GM23338 (cell line): ENCODE measurements at regions not wholly inside any gene's neighbourhood (a gene's known extent, or its start where the extent isn't known, plus 50 kb on each side); places are given as distances from the start of the nearest gene placed in this dataset.

ENCODE experiments used
- CREB1 ChIP-seq: fragments of 250-450 bp; sonication (Bioruptor Pico); IDR thresholded peaks from 2 replicates; pipeline ENCODE4 v1.5.0; 2020; ENCODE audit warnings: low read depth, mild to moderate bottlenecking, moderate library complexity
- ETS1 ChIP-seq: IDR thresholded peaks from 2 replicates; pipeline ENCODE4 v1.6.1; 2016; ENCODE audit warnings: antibody characterized with exemption
- EZH2 ChIP-seq: fragments of 200-600 bp; sonication (generic); IDR thresholded peaks from one replicate; pipeline ENCODE4 v1.8.0; 2017; ENCODE audit warnings: antibody characterized with exemption, mild to moderate bottlenecking, low read depth; ENCODE audit not compliant: unreplicated experiment
- EZH2phosphoT487 ChIP-seq: fragments of 200-600 bp; sonication (generic); IDR thresholded peaks from one replicate; pipeline ENCODE4 v1.8.1; 2018; ENCODE audit warnings: antibody characterized with exemption; ENCODE audit not compliant: unreplicated experiment
- JUNB ChIP-seq: IDR thresholded peaks from one replicate; pipeline ENCODE4 v1.6.1; 2016; ENCODE audit warnings: antibody characterized with exemption; ENCODE audit not compliant: unreplicated experiment
- NANOG ChIP-seq: IDR thresholded peaks from 2 replicates; pipeline ENCODE4 v1.6.1; 2016; ENCODE audit warnings: antibody characterized with exemption, borderline replicate concordance
- POLR2AphosphoS5 ChIP-seq: IDR thresholded peaks from 2 replicates; pipeline ENCODE4 v1.6.1; 2016; ENCODE audit warnings: antibody characterized with exemption, low read depth
- REST ChIP-seq: IDR thresholded peaks from one replicate; pipeline ENCODE4 v1.6.1; 2018; ENCODE audit warnings: antibody characterized with exemption; ENCODE audit not compliant: unreplicated experiment
- STAT1 ChIP-seq: IDR thresholded peaks from one replicate; pipeline ENCODE4 v1.6.1; 2016; ENCODE audit warnings: antibody characterized with exemption; ENCODE audit not compliant: unreplicated experiment
- ZNF114 ChIP-seq: fragments of 250-450 bp; sonication (Bioruptor Pico); IDR thresholded peaks from 2 replicates; pipeline ENCODE4 v1.5.0; 2020; ENCODE audit warnings: mild to moderate bottlenecking, moderate library complexity
- ZNF331 ChIP-seq: fragments of 250-450 bp; sonication (Bioruptor Pico); IDR thresholded peaks from 2 replicates; pipeline ENCODE4 v1.5.0; 2020; ENCODE audit warnings: low read depth, mild to moderate bottlenecking, moderate library complexity
- TF ChIP-seq, protein P1 (sequence below), 2 experiments: fragments of 200-600 bp in 1 of 2; sonication (generic) in 1 of 2; conservative IDR thresholded peaks; 2 replicates each; pipeline versions ENCODE4 v1.5.1 to v1.6.1; 2016 to 2017; ENCODE audit warnings: antibody characterized with exemption in 2 of 2, low read depth in 2 of 2, mild to moderate bottlenecking in 2 of 2, moderate library complexity in 1 of 2

DNA sequence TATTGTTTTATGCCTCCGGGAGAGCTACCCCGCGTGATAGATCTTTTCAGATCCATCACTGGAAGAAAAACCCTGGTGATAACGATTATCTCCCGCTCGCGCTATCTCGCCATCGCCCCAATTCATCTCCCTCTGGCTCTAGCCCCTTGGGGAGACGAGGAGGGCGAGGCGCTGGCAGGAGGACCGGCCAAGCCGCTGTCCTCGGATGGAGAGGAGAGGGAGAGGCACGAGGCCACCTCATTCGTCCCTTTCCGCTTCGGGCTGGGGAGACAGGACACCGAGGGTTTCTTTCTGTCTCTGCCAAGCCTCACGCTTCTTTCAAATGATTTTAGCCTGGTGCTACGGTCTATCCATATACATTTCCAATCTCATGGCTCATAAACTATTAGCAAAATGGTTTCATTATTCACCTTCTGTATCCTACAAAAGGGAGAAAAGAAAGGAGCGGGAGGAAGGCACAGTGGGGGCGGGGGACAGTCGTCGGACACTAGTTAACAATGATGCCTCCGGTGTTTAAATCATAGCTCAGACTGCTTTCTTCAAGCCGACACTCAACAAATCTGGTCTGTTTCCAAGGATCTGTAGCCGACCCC is 415.0 kb upstream of the ESRRG start:
- TF ChIP-seq, protein P1, sequence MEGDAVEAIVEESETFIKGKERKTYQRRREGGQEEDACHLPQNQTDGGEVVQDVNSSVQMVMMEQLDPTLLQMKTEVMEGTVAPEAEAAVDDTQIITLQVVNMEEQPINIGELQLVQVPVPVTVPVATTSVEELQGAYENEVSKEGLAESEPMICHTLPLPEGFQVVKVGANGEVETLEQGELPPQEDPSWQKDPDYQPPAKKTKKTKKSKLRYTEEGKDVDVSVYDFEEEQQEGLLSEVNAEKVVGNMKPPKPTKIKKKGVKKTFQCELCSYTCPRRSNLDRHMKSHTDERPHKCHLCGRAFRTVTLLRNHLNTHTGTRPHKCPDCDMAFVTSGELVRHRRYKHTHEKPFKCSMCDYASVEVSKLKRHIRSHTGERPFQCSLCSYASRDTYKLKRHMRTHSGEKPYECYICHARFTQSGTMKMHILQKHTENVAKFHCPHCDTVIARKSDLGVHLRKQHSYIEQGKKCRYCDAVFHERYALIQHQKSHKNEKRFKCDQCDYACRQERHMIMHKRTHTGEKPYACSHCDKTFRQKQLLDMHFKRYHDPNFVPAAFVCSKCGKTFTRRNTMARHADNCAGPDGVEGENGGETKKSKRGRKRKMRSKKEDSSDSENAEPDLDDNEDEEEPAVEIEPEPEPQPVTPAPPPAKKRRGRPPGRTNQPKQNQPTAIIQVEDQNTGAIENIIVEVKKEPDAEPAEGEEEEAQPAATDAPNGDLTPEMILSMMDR (conservative IDR thresholded peaks at IDR 0.05; ENCODE audit: low read depth in 2 of 2), result no peak
- TF ChIP-seq POLR2AphosphoS5 (no peak), NANOG (no peak), EZH2 (peak; percentile 96), REST (no peak), ZNF331 (CRISPR knock-in tag) (no peak), JUNB (no peak), ETS1 (no peak), STAT1 (no peak), EZH2phosphoT487 (peak; percentile 79), CREB1 (no peak), ZNF114 (no peak)
